GM13977 (cell line): ENCODE measurements at regions not wholly inside any gene's neighbourhood (a gene's known extent, or its start where the extent isn't known, plus 50 kb on each side); places are given as distances from the start of the nearest gene placed in this dataset.

Experiments used
- DNase-seq: peaks from one replicate; pipeline ENCODE4 v3.0.0; 2012; ENCODE audit warnings: low spot score
- in situ Hi-C: fragments of 300-500 bp; cut with MboI; formaldehyde crosslinking; loops from one replicate; pipeline ENCODE4 v1.12.0; 2022; ENCODE audit warnings: low sequenced_read_pairs, low pct_unique_long_range_greater_than_20kb, mixed read lengths, inconsistent platforms; ENCODE audit not compliant: unreplicated experiment
- TF ChIP-seq, protein P1 (sequence below): IDR thresholded peaks from 2 replicates; pipeline ENCODE4 v1.5.1; 2012; ENCODE audit warnings: mild to moderate bottlenecking, control low read depth; ENCODE audit not compliant: insufficient read depth; ENCODE audit errors: extremely low read depth, missing control alignments

GRCh38 chr10:47245731-47246350, 54.2 kb upstream of the GDF10 start:
- TF ChIP-seq, protein P1, sequence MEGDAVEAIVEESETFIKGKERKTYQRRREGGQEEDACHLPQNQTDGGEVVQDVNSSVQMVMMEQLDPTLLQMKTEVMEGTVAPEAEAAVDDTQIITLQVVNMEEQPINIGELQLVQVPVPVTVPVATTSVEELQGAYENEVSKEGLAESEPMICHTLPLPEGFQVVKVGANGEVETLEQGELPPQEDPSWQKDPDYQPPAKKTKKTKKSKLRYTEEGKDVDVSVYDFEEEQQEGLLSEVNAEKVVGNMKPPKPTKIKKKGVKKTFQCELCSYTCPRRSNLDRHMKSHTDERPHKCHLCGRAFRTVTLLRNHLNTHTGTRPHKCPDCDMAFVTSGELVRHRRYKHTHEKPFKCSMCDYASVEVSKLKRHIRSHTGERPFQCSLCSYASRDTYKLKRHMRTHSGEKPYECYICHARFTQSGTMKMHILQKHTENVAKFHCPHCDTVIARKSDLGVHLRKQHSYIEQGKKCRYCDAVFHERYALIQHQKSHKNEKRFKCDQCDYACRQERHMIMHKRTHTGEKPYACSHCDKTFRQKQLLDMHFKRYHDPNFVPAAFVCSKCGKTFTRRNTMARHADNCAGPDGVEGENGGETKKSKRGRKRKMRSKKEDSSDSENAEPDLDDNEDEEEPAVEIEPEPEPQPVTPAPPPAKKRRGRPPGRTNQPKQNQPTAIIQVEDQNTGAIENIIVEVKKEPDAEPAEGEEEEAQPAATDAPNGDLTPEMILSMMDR = no peak
- in situ Hi-C loops = no loop called here

DNA sequence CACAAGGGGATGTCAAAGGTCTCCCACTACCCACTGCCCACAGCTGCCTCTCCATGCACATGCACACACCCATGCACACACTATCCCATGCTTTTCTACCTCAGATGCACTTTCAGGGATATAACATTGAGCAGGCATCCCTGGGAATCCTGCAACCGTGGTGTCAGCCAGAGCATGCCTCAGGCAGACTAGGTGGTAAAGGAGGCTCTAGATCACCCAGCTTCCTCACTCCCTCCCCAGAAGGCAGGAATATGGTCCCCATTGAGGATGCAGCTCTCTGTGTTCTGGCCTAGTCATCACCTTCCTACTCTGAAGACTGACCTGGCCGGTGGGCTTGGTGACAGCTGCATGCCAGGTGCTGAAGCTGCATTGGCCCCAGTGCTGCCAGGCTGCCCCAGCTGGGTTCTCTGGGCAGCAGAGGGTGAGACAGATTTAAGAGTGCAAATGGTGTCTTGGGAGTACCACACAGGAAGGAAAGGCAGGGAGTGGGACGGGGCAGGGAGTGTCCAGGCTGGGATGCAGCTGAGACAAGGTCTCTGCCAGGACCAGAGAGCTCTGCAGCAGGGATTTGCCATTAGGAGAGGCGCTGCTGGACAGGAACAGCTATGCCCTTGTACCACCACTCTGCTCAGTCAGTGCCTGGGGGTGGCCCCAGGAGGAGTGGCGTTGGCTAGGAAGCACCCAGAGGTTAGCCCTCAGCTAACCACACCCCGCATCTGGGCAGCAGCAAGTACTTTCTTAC, 53.4 kb upstream of the GDF10 start:
- in situ Hi-C loops = no loop called here
- TF ChIP-seq, protein P1 = no peak
- no peak for DNase-seq

More at GRCh38 chr10:47245731-47246350, 54.2 kb upstream of the GDF10 start:
- DNase-seq = no peak

GRCh38 chr10:47247148-47248059, 52.6 kb upstream of the GDF10 start:
- in situ Hi-C loops = no loop called here
- TF ChIP-seq, protein P1 = no peak
- no peak for DNase-seq

- in situ Hi-C loops = no loop called here
- no peak for DNase-seq
- TF ChIP-seq, protein P1 = no peak
These were observed 51.5 kb upstream of the GDF10 start for GRCh38 chr10:47248386-47249090.

DNA sequence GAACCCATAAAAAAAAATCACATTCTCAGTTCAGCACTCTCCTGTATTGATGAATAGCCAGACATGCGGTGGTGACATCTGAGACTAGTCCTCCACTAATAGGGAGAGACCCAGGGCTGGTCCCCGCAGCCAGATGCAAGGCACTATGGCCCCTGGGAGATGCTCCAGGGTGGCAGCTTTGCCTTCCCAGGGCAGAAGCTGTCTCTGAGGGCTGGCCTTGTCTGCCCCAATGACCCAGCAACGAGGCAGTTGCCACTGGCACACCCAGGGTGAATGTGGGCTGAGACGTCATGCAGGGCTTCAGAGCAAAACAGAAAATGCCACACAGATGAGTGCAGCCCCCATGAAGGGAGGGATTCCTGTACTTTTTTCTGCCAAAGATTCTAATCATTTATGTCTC, 50.1 kb upstream of the GDF10 start:
- TF ChIP-seq, protein P1 = no peak
- in situ Hi-C loops = no loop called here
- DNase-seq = no peak
